Activated gamma-delta T cell treated with anti-CD3 and anti-CD28 coated beads, Interleukin-2, amount 50 U/mL, for 16 hours (primary cell): ENCODE measurements at regions not wholly inside any gene's neighbourhood (a gene's known extent, or its start where the extent isn't known, plus 50 kb on each side); places are given as distances from the start of the nearest gene placed in this dataset.
"Not testable (repeated sequence)": the region's sequence is repeated elsewhere in the genome, so short reads cannot be mapped to it uniquely, and the experiment has no call there.

ENCODE experiments used
- DNase-seq: peaks from one replicate; pipeline ENCODE4 v3.0.0-alpha.2; 2020; ENCODE audit warnings: low read depth

DNA sequence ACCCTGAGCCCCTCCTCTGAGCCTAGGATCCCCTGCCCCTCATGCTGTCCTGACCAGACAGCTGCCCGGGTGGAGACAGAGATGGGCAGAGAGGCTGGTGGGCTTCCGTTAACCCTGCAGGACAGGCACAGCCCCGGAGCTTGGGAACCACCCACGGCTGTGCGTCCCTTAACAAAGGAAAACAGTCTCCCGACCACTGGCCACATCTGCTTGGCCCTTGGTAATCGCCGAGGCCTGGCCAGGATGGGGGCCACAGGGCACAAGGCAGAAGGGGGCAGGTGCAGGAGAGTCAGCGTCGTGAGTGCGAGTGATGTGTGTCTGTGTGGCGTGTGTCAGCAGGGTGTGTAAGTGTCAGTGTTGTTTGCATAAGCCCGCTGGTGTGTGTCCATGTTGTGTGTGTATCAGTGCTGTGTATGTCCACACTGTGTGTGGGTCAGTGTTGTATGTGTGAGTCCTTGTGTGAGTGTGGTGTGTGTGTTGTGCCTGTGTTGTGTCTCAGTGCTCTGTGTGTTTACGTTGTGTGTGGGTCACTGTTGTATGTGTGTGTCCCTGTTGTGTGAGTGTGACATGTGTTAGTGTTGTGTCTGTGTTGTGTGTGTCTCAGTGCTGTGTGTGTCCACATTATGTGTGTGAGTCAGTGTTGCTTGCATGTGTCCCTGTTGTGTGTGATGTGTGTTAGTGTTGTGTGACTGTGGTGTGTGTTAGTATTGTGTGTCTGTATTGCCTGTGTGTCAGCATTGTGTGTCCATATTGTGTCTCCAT, 369.5 kb downstream of the BRD1 start:
- DNase-seq = no peak

DNA sequence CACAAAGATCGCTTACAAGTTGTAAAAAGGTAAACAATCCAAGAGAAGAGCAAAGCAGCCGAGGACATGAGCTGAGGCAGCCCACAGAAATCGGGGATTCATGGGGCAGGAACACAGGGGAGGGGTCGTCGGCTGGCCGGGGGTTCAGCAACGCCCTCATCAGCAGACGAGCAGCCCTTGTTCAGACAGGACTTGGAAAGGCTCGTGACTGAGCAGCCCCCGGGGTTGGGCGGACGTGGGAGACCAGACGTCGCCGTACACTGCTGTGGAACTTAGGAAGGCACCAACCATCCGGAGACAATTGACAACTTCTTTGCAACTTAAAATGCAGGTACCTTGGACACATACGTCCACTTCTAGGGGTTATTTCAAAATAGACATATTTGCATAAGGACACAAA, 370.5 kb downstream of the BRD1 start:
- DNase-seq = no peak

GRCh38 chr22:49455595-49455994, 372.1 kb downstream of the BRD1 start:
- DNase-seq = no peak

- no peak for DNase-seq
These were observed 372.9 kb downstream of the BRD1 start for GRCh38 chr22:49454726-49455125.

- no peak for DNase-seq
These were observed 373.9 kb downstream of the BRD1 start for GRCh38 chr22:49453771-49454170.

DNA sequence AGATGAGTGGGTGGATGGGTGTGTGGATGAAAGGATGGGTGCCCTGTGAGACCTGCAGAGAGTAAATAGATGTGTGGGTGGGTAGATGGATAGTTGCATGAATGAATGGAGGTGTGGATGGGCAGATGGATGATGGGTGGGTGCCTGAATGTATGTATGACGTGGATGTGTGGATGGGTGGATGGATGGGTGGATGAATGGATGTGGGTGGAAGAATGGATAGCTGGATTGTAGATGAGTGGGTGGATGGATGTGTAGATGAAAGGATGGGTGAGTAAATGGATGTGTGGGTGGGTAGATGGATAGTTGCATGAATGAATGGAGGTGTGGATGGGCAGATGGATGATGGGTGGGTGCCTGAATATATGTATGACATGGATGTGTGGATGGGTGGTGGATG, 374.7 kb downstream of the BRD1 start:
- not testable (repeated sequence) for DNase-seq

DNA sequence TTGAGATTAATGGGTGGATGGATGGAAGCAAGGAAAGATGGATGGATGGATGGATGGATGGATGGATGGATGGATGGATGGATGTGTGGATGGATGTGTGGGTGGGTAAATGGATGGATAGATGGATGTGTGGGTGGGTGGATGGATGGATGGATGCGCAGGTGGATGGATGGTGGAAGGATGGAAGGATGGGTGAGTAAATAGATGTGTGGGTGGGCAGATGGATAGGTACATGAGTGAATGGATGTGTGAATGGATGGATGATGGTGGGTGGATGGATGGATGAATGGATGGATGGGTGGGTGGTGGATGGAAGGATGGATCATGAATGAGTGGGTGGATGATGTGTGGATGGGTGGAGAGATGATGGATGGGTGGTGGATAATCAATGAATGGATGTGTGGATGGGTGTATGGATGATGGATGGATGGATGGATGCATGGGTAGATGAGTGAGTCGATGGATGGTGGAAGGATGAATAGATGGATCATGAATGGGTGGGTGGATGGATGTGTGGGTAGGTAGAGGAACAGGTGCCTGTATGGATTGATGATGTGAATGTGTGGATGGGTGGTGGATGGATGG, 375.2 kb downstream of the BRD1 start:
- no peak for DNase-seq

- DNase-seq = no peak
These were observed 376.4 kb downstream of the BRD1 start for GRCh38 chr22:49451070-49451840.

DNA sequence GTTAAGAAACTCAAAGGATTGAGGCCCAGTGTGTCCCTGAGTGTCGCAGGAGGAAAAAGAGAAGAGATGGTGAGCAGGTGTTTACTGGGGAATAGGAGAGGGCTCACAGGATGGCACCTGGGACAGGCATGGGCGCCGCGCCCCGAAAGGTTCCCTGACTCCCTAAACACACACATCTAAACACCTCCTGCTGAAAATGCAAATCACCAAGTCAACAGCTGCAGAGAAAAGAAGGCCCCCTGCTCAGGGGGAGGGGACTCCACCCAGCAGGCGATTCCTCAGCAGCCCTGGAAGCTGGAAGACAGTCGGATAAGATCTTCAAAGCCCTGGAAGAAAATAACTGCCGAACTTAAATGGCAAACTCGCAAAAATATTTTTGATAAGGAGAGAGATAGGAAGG, 377.2 kb downstream of the BRD1 start:
- no peak for DNase-seq

DNA sequence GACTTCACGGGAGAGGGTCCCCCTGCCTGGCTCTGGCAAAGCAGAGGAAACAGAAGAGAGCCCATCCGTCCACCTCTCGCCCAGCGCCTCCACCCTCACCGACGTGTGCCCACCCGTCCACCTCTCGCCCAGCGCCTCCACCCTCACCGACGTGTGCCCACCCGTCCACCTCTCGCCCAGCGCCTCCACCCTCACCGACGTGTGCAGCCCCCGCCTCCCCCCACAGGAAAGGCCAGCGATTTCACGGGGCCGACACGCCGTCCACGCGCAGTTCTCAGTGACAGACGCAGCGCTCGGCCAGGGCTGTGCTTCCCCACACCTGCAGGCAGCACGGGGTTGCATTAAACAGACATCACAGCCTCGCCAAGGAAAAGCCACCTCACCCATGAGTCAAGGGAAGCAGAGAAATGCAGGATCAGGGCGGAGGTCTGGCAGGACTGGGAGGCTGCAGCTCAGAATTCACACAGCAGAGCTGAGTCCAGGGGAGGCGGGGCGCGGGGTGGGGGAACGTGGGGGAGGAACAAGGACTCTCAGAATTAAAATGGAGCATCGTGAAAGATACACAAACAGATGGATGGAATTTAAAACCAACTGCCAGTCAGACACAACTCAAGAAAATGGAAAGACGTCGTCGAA, 377.7 kb downstream of the BRD1 start:
- no peak for DNase-seq

- no peak for DNase-seq
These were observed 378.3 kb downstream of the BRD1 start for GRCh38 chr22:49449377-49449776.

DNA sequence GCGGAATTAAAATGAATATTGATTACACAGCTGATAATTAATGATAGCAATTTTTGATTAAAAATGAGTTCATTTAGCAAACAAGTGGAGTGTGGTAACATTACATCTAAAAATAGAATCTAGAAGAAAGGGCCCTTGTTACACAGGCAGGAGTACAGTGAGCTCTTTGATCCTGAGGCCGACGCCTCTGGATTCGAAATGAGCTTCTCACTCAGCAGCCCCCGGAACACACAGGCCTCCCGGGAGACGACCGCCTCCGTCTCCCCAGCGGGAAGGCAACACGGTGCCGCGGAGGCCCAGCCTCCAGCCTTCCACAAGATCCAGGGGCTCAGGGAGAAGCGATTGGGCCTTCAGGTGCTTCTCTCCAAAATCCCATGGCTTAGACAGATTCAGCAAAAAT, 379.1 kb downstream of the BRD1 start:
- no peak for DNase-seq

DNA sequence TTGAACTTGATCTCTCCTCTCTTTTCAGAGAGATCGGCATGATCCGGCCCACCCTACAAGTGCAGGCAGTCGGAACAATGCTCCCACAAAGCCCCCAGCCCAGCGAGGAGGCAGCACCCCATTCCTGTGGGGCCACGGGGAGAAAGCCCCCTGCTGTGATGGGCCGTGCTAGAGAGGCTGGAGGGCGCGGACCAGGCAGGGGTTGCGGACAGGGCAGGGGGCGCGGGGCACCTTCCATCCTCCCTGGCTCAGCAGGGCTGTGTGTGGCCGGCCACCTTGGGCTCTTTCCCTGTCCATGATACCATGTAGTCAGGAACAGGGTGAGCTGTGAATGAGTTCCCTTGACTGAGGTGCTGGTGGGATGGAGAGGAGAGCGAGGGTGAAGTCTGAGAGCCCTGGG, 379.8 kb downstream of the BRD1 start:
- no peak for DNase-seq

DNA sequence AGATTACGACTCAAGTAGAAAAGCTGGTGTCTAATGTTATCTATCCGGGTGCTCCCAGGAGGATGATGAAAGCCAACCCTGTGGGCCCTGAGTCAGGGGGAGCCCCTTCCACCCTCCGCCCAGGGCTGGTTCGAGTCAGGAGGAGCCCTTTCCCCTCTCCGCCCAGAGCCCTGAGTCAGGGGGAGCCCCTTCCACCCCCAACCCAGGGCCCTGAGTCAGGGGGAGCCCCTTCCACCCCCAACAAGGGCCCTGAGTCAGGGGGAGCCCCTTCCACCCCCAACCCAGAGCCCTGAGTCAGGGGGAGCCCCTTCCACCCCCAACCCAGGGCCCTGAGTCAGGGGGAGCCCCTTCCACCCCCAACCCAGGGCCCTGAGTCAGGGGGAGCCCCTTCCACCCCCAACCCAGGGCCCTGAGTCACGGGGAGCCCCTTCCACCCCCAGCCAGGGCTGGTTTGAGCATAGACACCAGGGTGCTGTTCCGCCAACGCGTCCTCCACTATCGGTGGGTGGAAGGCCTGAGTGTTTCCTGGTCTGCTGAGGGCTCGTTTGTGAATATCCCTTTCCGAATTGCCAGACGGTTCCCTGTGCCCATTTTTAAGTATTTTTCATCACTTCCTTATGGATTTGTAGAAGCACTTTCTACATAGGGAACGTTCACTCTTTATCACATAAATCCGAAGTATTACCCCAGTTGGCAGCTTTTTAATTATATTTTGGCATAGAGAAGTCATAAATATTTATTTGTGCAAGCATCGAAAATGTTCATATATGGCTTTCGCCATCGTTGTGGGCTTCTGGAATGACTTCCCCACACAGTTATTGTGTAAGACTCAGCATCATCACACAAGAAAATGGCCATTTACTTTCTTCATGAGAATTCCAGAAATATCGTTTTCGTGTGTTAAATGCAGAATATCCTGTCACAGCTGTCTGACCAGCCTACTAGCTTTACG, 380.6 kb downstream of the BRD1 start:
- no peak for DNase-seq

DNA sequence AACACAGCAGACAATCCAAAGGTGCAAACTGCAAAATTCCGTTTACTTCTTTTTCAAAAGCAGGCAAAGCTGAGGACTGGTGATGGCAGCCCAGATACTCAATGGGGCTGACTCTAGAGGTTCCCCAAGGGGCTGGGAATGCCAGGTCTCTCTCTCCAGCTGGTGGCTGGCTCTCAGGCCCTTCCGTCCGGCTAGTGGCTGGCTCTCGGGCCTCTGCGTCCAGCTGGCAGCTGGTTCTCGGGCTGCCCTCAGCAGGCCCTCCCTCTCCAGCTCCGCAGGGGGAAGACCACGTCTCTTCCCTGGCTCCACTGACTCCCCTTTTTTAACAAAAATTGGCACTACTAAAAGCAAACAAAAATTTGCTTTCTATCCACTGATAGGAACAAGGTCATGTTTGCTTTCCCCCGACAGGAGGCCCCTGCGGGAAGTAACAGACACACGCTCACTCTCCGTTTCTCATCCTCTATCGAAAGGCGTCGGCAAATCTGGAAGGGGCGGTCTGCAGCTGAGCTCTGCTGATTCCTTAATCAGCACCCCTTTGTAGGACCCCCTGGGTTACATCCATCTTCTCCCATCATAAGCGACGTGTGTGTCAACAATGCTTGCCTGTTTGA, 381.4 kb downstream of the BRD1 start:
- no peak for DNase-seq

DNA sequence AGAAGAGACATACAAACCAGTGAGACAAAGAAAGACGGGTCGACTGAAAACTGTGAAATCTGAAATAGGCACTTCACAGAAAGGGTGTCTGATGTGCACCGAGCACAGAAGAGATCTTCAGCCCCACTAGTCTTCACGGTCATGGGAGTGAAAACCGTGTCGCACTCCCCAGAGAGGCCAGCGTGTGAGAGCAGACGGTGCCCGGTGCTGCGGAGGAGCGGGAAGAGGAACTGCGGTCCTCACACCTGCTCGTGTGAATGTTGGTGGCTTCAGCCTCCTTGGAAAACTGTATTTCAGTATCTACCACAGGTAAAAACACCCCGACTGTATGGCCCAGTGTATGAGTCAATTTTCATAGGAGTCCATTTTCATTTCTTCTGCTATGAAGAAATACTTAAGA, 382.9 kb downstream of the BRD1 start:
- no peak for DNase-seq

- DNase-seq = no peak
These were observed 386.7 kb downstream of the BRD1 start for GRCh38 chr22:49440931-49441330.

- no peak for DNase-seq
These were observed 388.3 kb downstream of the BRD1 start for GRCh38 chr22:49439373-49439772.

DNA sequence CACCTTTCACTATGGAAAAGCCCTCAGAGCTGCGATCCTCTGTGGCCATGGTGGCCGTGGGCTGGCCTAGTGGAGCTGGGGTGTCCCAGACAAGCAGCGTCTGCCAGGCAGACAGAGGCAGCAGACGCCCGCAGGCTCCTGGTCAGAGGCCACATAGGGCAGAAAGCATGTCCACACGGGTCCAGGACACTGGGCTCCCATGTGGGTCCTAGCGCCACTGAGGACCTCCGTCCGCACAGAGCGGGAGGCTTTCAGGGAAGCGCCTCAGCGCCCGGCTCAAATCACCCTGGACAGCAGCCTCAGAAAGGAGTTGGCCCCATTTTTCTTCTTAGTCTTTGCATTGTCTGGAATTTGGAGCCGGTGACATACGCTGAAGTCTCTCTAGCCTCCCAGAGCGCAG, 389.7 kb downstream of the BRD1 start:
- DNase-seq = no peak

GRCh38 chr22:49437356-49437755, 390.3 kb downstream of the BRD1 start:
- DNase-seq = no peak

DNA sequence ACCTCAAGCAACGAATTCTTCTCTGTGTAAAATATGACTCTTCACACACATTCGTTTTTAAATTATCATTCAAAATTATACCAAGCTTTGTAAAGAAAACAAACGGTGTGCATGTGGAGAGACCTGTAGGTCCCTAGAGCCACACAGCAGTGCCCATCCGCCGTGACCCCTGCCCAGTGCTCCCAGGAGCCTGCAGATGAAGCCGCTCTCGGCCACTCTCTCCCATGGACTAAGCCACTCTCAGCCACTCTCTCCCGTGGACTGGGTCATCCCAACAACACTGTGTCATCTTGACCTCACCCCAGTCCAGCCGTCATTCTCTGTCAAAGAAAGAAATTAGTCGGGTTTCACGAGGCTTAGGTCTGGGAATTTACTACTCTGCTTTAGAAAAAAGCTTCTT, 391.6 kb downstream of the BRD1 start:
- DNase-seq = no peak
